ENCODE measurements at regions not wholly inside any gene's neighbourhood (a gene's known extent, or its start where the extent isn't known, plus 50 kb on each side); places are given as distances from the start of the nearest gene placed in this dataset.

GRCh38 chr11:92791886-92792285 lies 177.6 kb upstream of the MTNR1B start:
- TF ChIP-seq, protein P1, sequence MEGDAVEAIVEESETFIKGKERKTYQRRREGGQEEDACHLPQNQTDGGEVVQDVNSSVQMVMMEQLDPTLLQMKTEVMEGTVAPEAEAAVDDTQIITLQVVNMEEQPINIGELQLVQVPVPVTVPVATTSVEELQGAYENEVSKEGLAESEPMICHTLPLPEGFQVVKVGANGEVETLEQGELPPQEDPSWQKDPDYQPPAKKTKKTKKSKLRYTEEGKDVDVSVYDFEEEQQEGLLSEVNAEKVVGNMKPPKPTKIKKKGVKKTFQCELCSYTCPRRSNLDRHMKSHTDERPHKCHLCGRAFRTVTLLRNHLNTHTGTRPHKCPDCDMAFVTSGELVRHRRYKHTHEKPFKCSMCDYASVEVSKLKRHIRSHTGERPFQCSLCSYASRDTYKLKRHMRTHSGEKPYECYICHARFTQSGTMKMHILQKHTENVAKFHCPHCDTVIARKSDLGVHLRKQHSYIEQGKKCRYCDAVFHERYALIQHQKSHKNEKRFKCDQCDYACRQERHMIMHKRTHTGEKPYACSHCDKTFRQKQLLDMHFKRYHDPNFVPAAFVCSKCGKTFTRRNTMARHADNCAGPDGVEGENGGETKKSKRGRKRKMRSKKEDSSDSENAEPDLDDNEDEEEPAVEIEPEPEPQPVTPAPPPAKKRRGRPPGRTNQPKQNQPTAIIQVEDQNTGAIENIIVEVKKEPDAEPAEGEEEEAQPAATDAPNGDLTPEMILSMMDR (conservative IDR thresholded peaks at IDR 0.05; ENCODE audit: low read depth, low read length), result no peak
- TF ChIP-seq EZH2 (IDR thresholded peaks at IDR 0.05; ENCODE audit: low read length, unreplicated experiment) (no peak), EZH2phosphoT487 (IDR thresholded peaks at IDR 0.05; ENCODE audit: borderline replicate concordance, low read length) (no peak)
